H1 (cell line): ENCODE measurements at regions not wholly inside any gene's neighbourhood (a gene's known extent, or its start where the extent isn't known, plus 50 kb on each side); places are given as distances from the start of the nearest gene placed in this dataset.

ENCODE experiments used
- CTCF ChIA-PET: fragments of 300-600 bp; sonication (Branson Sonifier 250); formaldehyde crosslinking; loops from one replicate; lab custom pipeline; 2021; ENCODE audit not compliant: partially characterized antibody; lab: Charles Lee
- POLR2A ChIA-PET: fragments of 300-600 bp; sonication (Branson Sonifier 250); formaldehyde crosslinking; loops from one replicate; lab custom pipeline; 2021; ENCODE audit warnings: inconsistent platforms; ENCODE audit not compliant: partially characterized antibody; lab: Charles Lee
- DNase-seq, 2 experiments: peaks; one replicate each; pipeline versions ENCODE4 v3.0.0 to v3.0.0-alpha.2; 2010 to 2022; ENCODE audit warnings: low spot score in 2 of 2, low read depth in 1 of 2, mixed read lengths in 1 of 2
- FAIRE-seq: peaks from 2 replicates; lab custom pipeline; 2011; peaks lifted over from hg19 to GRCh38; lab: Jason Lieb, UNC
- H2AFZ ChIP-seq: 2 replicates; pipeline ENCODE4 v1.8.1; 2012; ENCODE audit warnings: low read length, inconsistent platforms
- H2AK5ac ChIP-seq: 2 replicates; pipeline ENCODE4 v1.6.1; 2013; ENCODE audit warnings: low read depth, low read length
- H2BK120ac ChIP-seq: replicated peaks from 2 replicates; pipeline ENCODE3; 2013; ENCODE audit warnings: low read depth, low read length, inconsistent platforms
- H2BK12ac ChIP-seq: 2 replicates; pipeline ENCODE4 v1.6.1; 2013; ENCODE audit warnings: low read depth, low read length
- H2BK15ac ChIP-seq: 2 replicates; pipeline ENCODE4 v1.6.1; 2013; ENCODE audit warnings: low read length
- H2BK20ac ChIP-seq: 2 replicates; pipeline ENCODE4 v1.6.1; 2013; ENCODE audit warnings: low read length
- H2BK5ac ChIP-seq: 2 replicates; pipeline ENCODE4 v1.6.1; 2013; ENCODE audit warnings: low read depth, low read length
- H3K14ac ChIP-seq: 2 replicates; pipeline ENCODE4 v1.6.1; 2013; ENCODE audit warnings: inconsistent platforms; ENCODE audit not compliant: insufficient read length
- H3K18ac ChIP-seq: 2 replicates; pipeline ENCODE4 v1.6.1; 2013; ENCODE audit warnings: low read length; ENCODE audit errors: extremely low read depth
- H3K23ac ChIP-seq: 2 replicates; pipeline ENCODE4 v1.6.1; 2013; ENCODE audit warnings: inconsistent platforms; ENCODE audit not compliant: insufficient read length
- H3K23me2 ChIP-seq: 2 replicates; pipeline ENCODE4 v1.6.1; 2013; ENCODE audit warnings: low read depth, low read length
- H3K27ac ChIP-seq: 2 replicates; pipeline ENCODE4 v1.6.1; 2011; ENCODE audit warnings: low read depth, low read length, inconsistent platforms
- H3K27me3 ChIP-seq, 4 experiments: replicated peaks in 1 of 4; 1 replicate in 1 of 4; 2 replicates in 3 of 4; pipeline versions ENCODE4 v1.6.1 to v1.8.1; 2011 to 2013; ENCODE audit warnings: low read length in 3 of 4, mild to moderate bottlenecking in 3 of 4, inconsistent platforms in 2 of 4, mixed read lengths in 2 of 4, moderate library complexity in 1 of 4; ENCODE audit not compliant: control insufficient read depth in 3 of 4, insufficient read depth in 3 of 4; ENCODE audit errors: extremely low read depth in 1 of 4
- H3K36me3 ChIP-seq, 4 experiments: 2 replicates each; pipeline versions ENCODE4 v1.6.1 to v1.8.1; 2011 to 2013; ENCODE audit warnings: mild to moderate bottlenecking in 4 of 4, low read length in 3 of 4, moderate library complexity in 2 of 4, control low read depth in 1 of 4, inconsistent platforms in 1 of 4; ENCODE audit not compliant: insufficient read depth in 4 of 4, control insufficient read depth in 2 of 4
- H3K4ac ChIP-seq: replicated peaks from 2 replicates; pipeline ENCODE3; 2013; ENCODE audit warnings: low read length, low read depth, mixed read lengths, inconsistent platforms; ENCODE audit not compliant: insufficient read length
- H3K4me1 ChIP-seq, 4 experiments: replicated peaks in 1 of 4; 1 replicate in 1 of 4; 2 replicates in 3 of 4; pipeline versions ENCODE4 v1.6.1 to v1.8.1; 2011 to 2013; ENCODE audit warnings: low read length in 3 of 4, inconsistent platforms in 2 of 4, mixed read lengths in 1 of 4; ENCODE audit not compliant: insufficient read depth in 4 of 4, control insufficient read depth in 3 of 4
- H3K4me2 ChIP-seq, 2 experiments: 2 replicates each; pipeline versions ENCODE4 v1.6.1 to v1.8.1; 2011 to 2013; ENCODE audit warnings: low read depth in 2 of 2, low read length in 2 of 2, control low read depth in 1 of 2, inconsistent platforms in 1 of 2, mild to moderate bottlenecking in 1 of 2; ENCODE audit not compliant: insufficient read depth in 1 of 2
- H3K4me3 ChIP-seq, 4 experiments: fragments of 200-600, 300-600 bp in 1 of 4; sonication (generic), shearing (Covaris generic), sonication (Bioruptor Twin) in 1 of 4; 2 replicates each; pipeline versions ENCODE4 v1.5.1 to v1.8.1; 2011 to 2016; ENCODE audit warnings: low read length in 4 of 4, low read depth in 3 of 4, control low read depth in 2 of 4, inconsistent platforms in 2 of 4, mild to moderate bottlenecking in 2 of 4, mixed read lengths in 1 of 4, moderate library complexity in 1 of 4; ENCODE audit not compliant: insufficient read depth in 2 of 4; ENCODE audit errors: extremely low read depth in 1 of 4
- H3K56ac ChIP-seq: replicated peaks from 2 replicates; pipeline ENCODE3; 2013; ENCODE audit warnings: low read depth, mild to moderate bottlenecking, mixed read lengths, low read length, inconsistent platforms; ENCODE audit not compliant: insufficient read length
- H3K79me1 ChIP-seq: 2 replicates; pipeline ENCODE4 v1.6.1; 2013; ENCODE audit warnings: low read depth, low read length, control low read depth
- H3K79me2 ChIP-seq, 2 experiments: 2 replicates each; pipeline versions ENCODE4 v1.6.1 to v1.8.1; 2012 to 2013; ENCODE audit warnings: low read length in 2 of 2, mild to moderate bottlenecking in 2 of 2, inconsistent platforms in 1 of 2; ENCODE audit not compliant: insufficient read depth in 2 of 2, control insufficient read depth in 1 of 2
- H3K9ac ChIP-seq, 4 experiments: replicated peaks in 1 of 4; 1 replicate in 1 of 4; 2 replicates in 3 of 4; pipeline versions ENCODE4 v1.6.1 to v1.8.1; 2011 to 2013; ENCODE audit warnings: low read depth in 3 of 4, low read length in 3 of 4, control low read depth in 2 of 4, mild to moderate bottlenecking in 2 of 4, moderate library complexity in 2 of 4, inconsistent platforms in 1 of 4; ENCODE audit errors: extremely low read depth in 1 of 4
- H3K9me3 ChIP-seq, 2 experiments: 2 replicates each; pipeline versions ENCODE4 v1.6.1 to v1.8.1; 2012 to 2013; ENCODE audit warnings: mild to moderate bottlenecking in 2 of 2, moderate library complexity in 2 of 2, control low read depth in 1 of 2, inconsistent platforms in 1 of 2, low read depth in 1 of 2, low read length in 1 of 2, mixed read lengths in 1 of 2; ENCODE audit not compliant: insufficient read depth in 2 of 2
- H4K20me1 ChIP-seq, 2 experiments: replicated peaks in 1 of 2; 2 replicates each; pipeline versions ENCODE3 to v1.8.1; 2011 to 2013; ENCODE audit warnings: inconsistent platforms in 2 of 2, low read length in 2 of 2, mild to moderate bottlenecking in 1 of 2; ENCODE audit not compliant: insufficient read depth in 2 of 2, control insufficient read depth in 1 of 2
- H4K5ac ChIP-seq: 2 replicates; pipeline ENCODE4 v1.6.1; 2013; ENCODE audit warnings: low read length, low read depth, mixed read lengths, inconsistent platforms; ENCODE audit not compliant: insufficient read length
- H4K8ac ChIP-seq: 2 replicates; pipeline ENCODE4 v1.8.0; 2013; ENCODE audit warnings: mild to moderate bottlenecking, moderate library complexity, low read length, inconsistent platforms; ENCODE audit not compliant: insufficient read depth; ENCODE audit errors: extremely low read depth
- H4K91ac ChIP-seq: replicated peaks from 2 replicates; pipeline ENCODE3; 2013; ENCODE audit warnings: low read length, mixed read lengths, inconsistent platforms; ENCODE audit not compliant: insufficient read length
- JUND ChIP-seq: IDR thresholded peaks from 2 replicates; pipeline ENCODE4 v1.6.1; 2011; ENCODE audit warnings: mild to moderate bottlenecking, improper control_type of control experiment, low read length
- KDM5A ChIP-seq: fragments of 200-600 bp; IDR thresholded peaks from 2 replicates; pipeline ENCODE4 v1.7.1; 2012; ENCODE audit warnings: mild to moderate bottlenecking, low read length, inconsistent platforms, mixed read lengths
- RFX5 ChIP-seq: IDR thresholded peaks from 2 replicates; pipeline ENCODE4 v1.6.1; 2011; ENCODE audit warnings: low read depth, low read length, improper control_type of control experiment, borderline replicate concordance
- WGBS, 2 experiments: shearing (Covaris generic) in 1 of 2; methylation state at CpG; one replicate each; pipeline versions ENCODE4 v1.1.6 to v1.1.7; 2013 to 2015; ENCODE audit warnings: low lambda C conversion rate in 2 of 2, mixed read lengths in 2 of 2, inconsistent platforms in 1 of 2, low coverage in 1 of 2, missing lambda C conversion rate in 1 of 2; ENCODE audit not compliant: insufficient replicate concordance in 2 of 2, insufficient coverage in 1 of 2, insufficient read length in 1 of 2; ENCODE audit errors: extremely low coverage in 1 of 2, missing lambda C conversion rate in 1 of 2; 5-methylcytosine and 5-hydroxymethylcytosine counted together

DNA sequence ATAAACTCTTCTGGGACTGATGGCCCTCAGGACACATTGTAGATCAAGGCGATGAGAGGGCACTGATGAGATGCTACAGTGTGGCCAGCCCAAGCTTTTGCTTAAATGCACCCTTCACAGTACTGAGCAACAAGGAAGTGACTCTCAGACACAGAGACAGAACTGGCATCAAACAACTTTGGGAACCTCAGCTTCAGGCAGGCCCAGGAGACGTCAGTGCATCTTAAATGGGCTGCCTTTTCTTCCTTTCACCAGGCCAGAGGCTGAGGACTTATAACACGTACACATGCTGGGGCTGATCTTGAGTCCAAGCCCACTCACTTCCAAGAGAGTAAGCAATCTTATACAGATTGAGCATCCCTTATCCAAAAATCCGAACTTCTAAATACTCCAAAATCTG lies 386.1 kb upstream of the C16orf82 start:
- POLR2A ChIA-PET: no interaction called here
- Histone ChIP-seq H2BK12ac (no peak overlapping the region), H3K18ac (no peak overlapping the region), H3K27me3 (no peaks in the 10 kb centered on the region), H3K23me2 (no peaks in the 10 kb centered on the region), H3K36me3 (no peaks in the 10 kb centered on the region), H4K8ac (no peak overlapping the region), H3K4me3 (no peak overlapping the region), H3K79me2 (no peaks in the 10 kb centered on the region), H2BK120ac (no peak overlapping the region), H3K9ac (no peak overlapping the region), H3K23ac (no peak overlapping the region), H3K56ac (no peak overlapping the region), H4K5ac (no peak overlapping the region), H3K4me1 (no peaks in the 10 kb centered on the region), H3K14ac (no peak overlapping the region), H2AFZ (no peak overlapping the region), H2BK15ac (no peak overlapping the region), H3K27ac (no peak overlapping the region), H3K4me2 (no peak overlapping the region), H4K91ac (no peak overlapping the region), H4K20me1 (no peaks in the 10 kb centered on the region), H3K4ac (no peak overlapping the region), H3K9me3 (no peaks in the 10 kb centered on the region), H2BK20ac (no peak overlapping the region), H2AK5ac (no peak overlapping the region), H3K79me1 (no peaks in the 10 kb centered on the region), H2BK5ac (no peak overlapping the region)
- DNase-seq (no peak), FAIRE-seq (no peak)
- 87% methylated on average over 4 of the region's 4 CpGs; no CpG with 5 or more reads in 1 of the 2 experiments for WGBS, 2 experiments
- CTCF ChIA-PET: interaction anchor here (0.7 to 1.4 kb wide), 4 partner anchors 10 to 258 kb away, joined by 3 read pairs; no protein-coding TSS in a partner anchor
- no peak for TF ChIP-seq JUND
- TF ChIP-seq RFX5: no peak
- TF ChIP-seq KDM5A: no peak
